Heart left ventricle (tissue), 16 donors: ENCODE measurements at regions not wholly inside any gene's neighbourhood (a gene's known extent, or its start where the extent isn't known, plus 50 kb on each side); places are given as distances from the start of the nearest gene placed in this dataset.

Experiments used
- ATAC-seq, 4 donors: fragments of 200-7000 bp; cut with Tn5 transposase; one replicate each; pipeline ENCODE4 v1.9.1; 2020 to 2022; ENCODE audit warnings: moderate library complexity in 4 of 4, mild to moderate bottlenecking in 3 of 4, moderate number of reproducible peaks in 1 of 4
- DNase-seq, 5 donors: peaks; one replicate each; pipeline ENCODE4 v3.0.0-alpha.2; 2020
- H3K27ac ChIP-seq, 12 donors: fragments of 200-600 bp; sonication (generic) in 4 of 12; one replicate each; pipeline versions ENCODE4 v1.5.0 to v1.8.0; 2016 to 2022; ENCODE audit warnings: mild to moderate bottlenecking in 2 of 12
- H3K27me3 ChIP-seq, 9 donors: fragments of 200-600 bp; sonication (generic) in 2 of 9; one replicate each; pipeline versions ENCODE4 v1.5.1 to v1.8.0; 2016 to 2022; ENCODE audit warnings: mild to moderate bottlenecking in 3 of 9
- H3K36me3 ChIP-seq, 9 donors: fragments of 200-600 bp; sonication (generic) in 2 of 9; one replicate each; pipeline versions ENCODE4 v1.5.0 to v1.8.0; 2018 to 2022; ENCODE audit warnings: mild to moderate bottlenecking in 2 of 9
- H3K4me1 ChIP-seq, 12 donors: fragments of 200-600 bp; sonication (generic) in 4 of 12; one replicate each; pipeline versions ENCODE4 v1.5.0 to v1.8.0; 2016 to 2022; ENCODE audit warnings: mild to moderate bottlenecking in 3 of 12
- H3K4me3 ChIP-seq, 12 donors: fragments of 200-600 bp; sonication (generic) in 4 of 12; one replicate each; pipeline versions ENCODE4 v1.5.0 to v1.8.0; 2017 to 2022; ENCODE audit warnings: mild to moderate bottlenecking in 9 of 12, moderate library complexity in 4 of 12
- H3K9me3 ChIP-seq, 12 donors: fragments of 200-600 bp; sonication (generic) in 4 of 12; one replicate each; pipeline versions ENCODE4 v1.5.0 to v1.8.0; 2016 to 2022; ENCODE audit warnings: mild to moderate bottlenecking in 1 of 12
- CTCF ChIP-seq, 12 donors: fragments of 200-600 bp; sonication (generic) in 4 of 12; IDR thresholded peaks; one replicate each; pipeline versions ENCODE4 v1.5.0 to v1.8.0; 2018 to 2022; ENCODE audit warnings: antibody characterized with exemption in 12 of 12, mild to moderate bottlenecking in 5 of 12
- POLR2A ChIP-seq, 2 donors: fragments of 450-650 bp; IDR thresholded peaks; one replicate each; pipeline ENCODE4 v1.6.1; 2017; ENCODE audit warnings: antibody characterized with exemption in 2 of 2, mild to moderate bottlenecking in 2 of 2, moderate library complexity in 2 of 2
- WGBS, 4 donors: extraction: QIAGEN DNeasy Blood & Tissue Kit in 2 of 4; methylation state at CpG; one replicate each; pipeline versions ENCODE4 v1.1.5 to v1.1.7; 2013 to 2018; 5-methylcytosine and 5-hydroxymethylcytosine counted together
- intact Hi-C, 10 donors: fragments of 100-400 bp; cut with DNase I; formaldehyde crosslinking; loops; one replicate each; pipeline versions ENCODE4 v1.11.1 to v1.14.2; 2022
- donor health status: ischemic (EF 13 %, LVEDD 7.1; RV severe dilation, severe dysfunction).
- donor health status: healthy with polysubstance abuse.
- donor health status: DM: no; HTN: yes; CAD: no.
- donor health status: DM: no; HTN: no; CAD: no.
- donor health status: ischemic (EF 25% LVEDD 6.9; RV normal size, moderate dysfunction).
- donor health status: ischemic (EF 25% LVEDD 5.7; RV mildly dilated, moderate dysfunction).
- donor health status: healthy.
- donor health status: DM: yes; HTN: yes; CAD: no.
- donor health status: ischemic (EF 35%, LVEDD 5.7; RV mildly dilated, moderate dysfunction).
- donor health status: nonischemic (EF 11% LVEDD 7.7; RV severe dilation, severe dysfunction).
- donor health status: DM: yes; HTN: yes; CAD: no.
- donor health status: PGD.
- donor health status: ischemic (EF 29% LVEDD 5.4; RV normal size, mild dysfunction).
- donor health status: nonischemic (EF 23%, LVEDD 6.1; RV moderate dilation, normal function).

GRCh38 chr2:122681626-122682025 lies 926.2 kb downstream of the TSN start:
- Histone ChIP-seq H3K4me1 (no peaks in the 10 kb centered on the region), H3K27me3 (no peaks in the 10 kb centered on the region), H3K9me3 (no peaks in the 10 kb centered on the region), H3K4me3 (no peak overlapping the region), H3K36me3 (no peaks in the 10 kb centered on the region), H3K27ac (no peak overlapping the region)
- no peak for ATAC-seq
- TF ChIP-seq POLR2A (IDR thresholded peaks at IDR 0.05) (no peak), CTCF (IDR thresholded peaks at IDR 0.05) (no peak)
- intact Hi-C loops, result no loop called here
- WGBS, 4 donors, result 62 to 78% (median 67%) methylated on average over 1 of the region's 1 CpG
- no peak for DNase-seq

- 64 to 79% (median 71%) methylated on average over 3 of the region's 3 CpGs for WGBS, 4 donors
- ATAC-seq, result no peak
- Histone ChIP-seq H3K36me3 (no peaks in the 10 kb centered on the region), H3K9me3 (no peaks in the 10 kb centered on the region), H3K4me3 (no peak overlapping the region), H3K4me1 (no peaks in the 10 kb centered on the region), H3K27me3 (no peaks in the 10 kb centered on the region), H3K27ac (no peak overlapping the region)
- no peak for TF ChIP-seq POLR2A (IDR thresholded peaks at IDR 0.05)
- no peak for TF ChIP-seq CTCF (IDR thresholded peaks at IDR 0.05)
- intact Hi-C loops, result no loop called here
- DNase-seq, result no peak
These were observed 926.9 kb downstream of the TSN start for GRCh38 chr2:122682356-122682755.

- DNase-seq (no peak), ATAC-seq (no peak)
- no peaks in the 10 kb centered on the region for H3K4me1 ChIP-seq
- H3K27me3 ChIP-seq, result no peaks in the 10 kb centered on the region
- H3K36me3 ChIP-seq, result no peaks in the 10 kb centered on the region
- H3K27ac ChIP-seq, result no peak overlapping the region
- WGBS, 4 donors, result 55 to 67% (median 62%) methylated on average over 1 of the region's 1 CpG
- TF ChIP-seq CTCF (IDR thresholded peaks at IDR 0.05) (no peak), POLR2A (IDR thresholded peaks at IDR 0.05) (no peak)
- no peaks in the 10 kb centered on the region for H3K9me3 ChIP-seq
- intact Hi-C loops, result no loop called here
- H3K4me3 ChIP-seq, result no peak overlapping the region
These were observed 927.6 kb downstream of the TSN start for GRCh38 chr2:122683018-122683417.

DNA sequence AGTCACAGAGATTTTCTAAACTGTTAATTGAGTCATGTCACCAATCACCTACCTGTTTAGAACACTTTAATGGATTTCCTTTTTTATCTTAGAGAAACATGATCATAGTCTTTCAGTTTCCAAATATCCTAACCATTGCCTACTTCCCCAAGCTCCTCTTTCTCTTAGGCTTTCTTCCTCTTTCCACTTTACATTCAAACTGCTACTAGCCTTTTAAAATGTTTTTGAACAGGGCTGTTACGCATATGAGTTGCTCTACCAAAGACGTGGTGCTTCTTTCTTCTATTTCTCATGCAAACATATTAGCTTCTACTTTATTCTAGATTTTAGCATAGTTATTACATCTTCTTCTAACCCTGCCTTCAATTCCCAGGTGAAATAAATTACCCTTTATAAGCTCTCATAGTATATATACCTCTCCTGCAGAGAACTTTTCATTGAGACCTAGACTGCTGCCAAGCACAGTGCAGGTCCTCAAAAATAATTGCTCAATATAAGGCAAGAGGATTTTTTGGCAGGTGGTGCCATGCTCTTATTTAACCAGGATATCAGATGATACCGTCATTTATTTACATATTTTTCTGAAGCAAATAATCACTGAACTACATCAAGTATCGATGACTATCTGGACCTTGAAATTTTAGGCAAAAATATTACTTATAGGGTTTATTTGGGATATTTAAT lies 937.1 kb downstream of the TSN start:
- Histone ChIP-seq H3K27ac (no peak overlapping the region), H3K4me3 (no peak overlapping the region), H3K9me3 (no peaks in the 10 kb centered on the region), H3K27me3 (no peaks in the 10 kb centered on the region), H3K36me3 (no peaks in the 10 kb centered on the region), H3K4me1 (no peaks in the 10 kb centered on the region)
- intact Hi-C loops, result no loop called here
- WGBS, 4 donors, result 85 to 91% (median 90%) methylated on average over 4 of the region's 4 CpGs
- ATAC-seq, result no peak
- no peak for TF ChIP-seq POLR2A (IDR thresholded peaks at IDR 0.05)
- no peak for TF ChIP-seq CTCF (IDR thresholded peaks at IDR 0.05)
- no peak for DNase-seq
